RWPE1 (cell line): ENCODE measurements at regions not wholly inside any gene's neighbourhood (a gene's known extent, or its start where the extent isn't known, plus 50 kb on each side); places are given as distances from the start of the nearest gene placed in this dataset.

Experiments used
- CTCF ChIA-PET: fragments of 350-600 bp; sonication (Branson Sonifier 250); formaldehyde crosslinking; extraction: SDS; loops from one replicate; lab custom pipeline; 2021; lab: Yijun Ruan, JAX
- POLR2A ChIA-PET: fragments of 400-600 bp; formaldehyde crosslinking; extraction: SDS; loops from one replicate; lab custom pipeline; 2020; ENCODE audit warnings: antibody characterized with exemption; ENCODE audit not compliant: low non-redundant PET; lab: Yijun Ruan, JAX
- DNase-seq: peaks from one replicate; pipeline ENCODE4 v3.0.0; 2012; ENCODE audit warnings: low spot score
- H3K27ac ChIP-seq: fragments of 450-650 bp; 2 replicates; pipeline ENCODE4 v1.5.1; 2017
- CTCF ChIP-seq: fragments of 450-650 bp; conservative IDR thresholded peaks from 2 replicates; pipeline ENCODE4 v1.5.1; 2017; ENCODE audit warnings: low read depth, mild to moderate bottlenecking

- ChIA-PET CTCF (no interaction called here), POLR2A (no interaction called here)
- TF ChIP-seq CTCF, result no peak
- DNase-seq, result no peak
- no peak overlapping the region for H3K27ac ChIP-seq
These were observed 88.4 kb upstream of the TMPRSS2 start for GRCh38 chr21:41596241-41596925.

- ChIA-PET POLR2A (no interaction called here), CTCF (no interaction called here)
- DNase-seq, result no peak
- TF ChIP-seq CTCF, result no peak
- H3K27ac ChIP-seq, result no peak overlapping the region
These were observed 86.3 kb upstream of the TMPRSS2 start for GRCh38 chr21:41594268-41594667.

- H3K27ac ChIP-seq, result no peak overlapping the region
- POLR2A ChIA-PET, result no interaction called here
- TF ChIP-seq CTCF, result no peak
- no peak for DNase-seq
- CTCF ChIA-PET, result no interaction called here
These were observed 85.8 kb upstream of the TMPRSS2 start for GRCh38 chr21:41593760-41594138.

GRCh38 chr21:41593051-41593759 lies 85.2 kb upstream of the TMPRSS2 start:
- H3K27ac ChIP-seq, result no peak overlapping the region
- CTCF ChIA-PET, result no interaction called here
- DNase-seq, result no peak
- no peak for TF ChIP-seq CTCF
- POLR2A ChIA-PET, result no interaction called here

DNA sequence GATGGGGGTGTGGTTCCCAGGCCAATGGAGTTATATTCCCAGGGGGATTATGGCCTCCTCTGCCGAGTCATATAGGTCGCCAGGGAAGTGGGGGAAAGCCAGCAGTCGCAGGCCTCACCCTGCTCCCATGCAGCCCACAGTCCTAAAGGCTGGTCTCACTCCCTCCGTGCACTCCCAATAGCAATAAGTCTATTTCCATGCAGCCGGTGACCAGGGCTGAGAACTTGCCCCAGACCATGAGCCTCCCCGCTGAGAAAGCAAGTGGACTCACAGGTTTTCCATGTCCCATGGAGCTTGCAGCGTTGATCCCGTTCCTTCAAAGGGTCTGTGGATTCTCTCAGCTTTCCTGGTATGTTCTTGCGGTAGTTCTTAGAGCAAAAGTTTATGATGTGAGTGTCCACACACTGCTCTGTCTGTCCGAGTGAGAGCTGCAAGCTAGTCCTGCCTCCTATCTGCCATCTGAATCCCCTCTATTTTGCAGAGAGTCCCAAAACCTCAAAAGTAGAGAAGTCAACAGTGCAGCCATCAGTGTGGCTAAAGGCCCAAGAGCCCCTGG lies 81.7 kb upstream of the TMPRSS2 start:
- TF ChIP-seq CTCF, result no peak
- no peak for DNase-seq
- H3K27ac ChIP-seq, result no peak overlapping the region
- ChIA-PET POLR2A (no interaction called here), CTCF (interaction anchor here (0.7 kb wide), 1 partner anchor 80 kb away, joined by 3 read pairs; no protein-coding TSS in a partner anchor)

DNA sequence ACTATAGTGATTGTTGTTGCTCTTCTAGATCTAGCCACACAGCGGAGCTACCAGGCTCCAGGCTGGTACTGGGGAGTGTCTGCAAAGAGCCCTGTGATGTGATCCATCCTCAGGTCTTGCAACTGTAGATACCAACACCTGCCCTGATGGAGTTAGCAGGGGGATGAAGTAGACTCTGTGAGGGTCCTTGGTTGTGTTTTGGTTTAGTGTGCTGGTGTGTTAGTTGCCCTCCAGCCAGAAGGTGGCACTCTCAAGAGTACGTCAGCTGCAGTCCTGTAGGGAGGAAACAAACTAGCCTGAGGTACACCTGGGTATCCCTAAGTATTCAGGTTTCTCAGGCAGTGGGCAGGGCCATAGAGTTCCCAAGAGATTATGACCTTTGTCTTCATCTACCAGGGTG lies 81.2 kb upstream of the TMPRSS2 start:
- ChIA-PET CTCF (interaction anchor here (0.7 kb wide), 1 partner anchor 80 kb away, joined by 3 read pairs; no protein-coding TSS in a partner anchor), POLR2A (no interaction called here)
- TF ChIP-seq CTCF, result no peak
- DNase-seq, result no peak
- no peak overlapping the region for H3K27ac ChIP-seq
